GM12864 (cell line): ENCODE measurements at regions not wholly inside any gene's neighbourhood (a gene's known extent, or its start where the extent isn't known, plus 50 kb on each side); places are given as distances from the start of the nearest gene placed in this dataset.
"Not testable (repeated sequence)": the region's sequence is repeated elsewhere in the genome, so short reads cannot be mapped to it uniquely, and the experiment has no call there.

ENCODE experiments used
- DNase-seq: peaks from one replicate; pipeline ENCODE4 v3.0.0-alpha.2; 2011; ENCODE audit warnings: low read depth
- H3K4me3 ChIP-seq: 2 replicates; pipeline ENCODE4 v1.5.1; 2011; ENCODE audit warnings: mild to moderate bottlenecking, low read depth, low read length, control low read depth
- CTCF ChIP-seq: IDR thresholded peaks from 2 replicates; pipeline ENCODE4 v1.5.1; 2011; ENCODE audit warnings: low read depth, mild to moderate bottlenecking, moderate library complexity, low read length, control low read depth, inconsistent platforms; ENCODE audit errors: missing control alignments

GRCh38 chr13:111663953-111664421, 343.5 kb downstream of the TEX29 start:
- no peak for TF ChIP-seq CTCF

GRCh38 chr13:111664696-111665095, 344.3 kb downstream of the TEX29 start:
- DNase-seq = no peak

More at GRCh38 chr13:111663953-111664421, 343.5 kb downstream of the TEX29 start:
- no peak overlapping the region for H3K4me3 ChIP-seq
- no peak for DNase-seq

GRCh38 chr13:111665691-111666095, 345.3 kb downstream of the TEX29 start:
- TF ChIP-seq CTCF = no peak
- DNase-seq = no peak
- no peak overlapping the region for H3K4me3 ChIP-seq

More at GRCh38 chr13:111664696-111665095, 344.3 kb downstream of the TEX29 start:
- TF ChIP-seq CTCF = no peak
- H3K4me3 ChIP-seq = no peak overlapping the region

- TF ChIP-seq CTCF = no peak
- no peak overlapping the region for H3K4me3 ChIP-seq
- no peak for DNase-seq
These were observed 345.8 kb downstream of the TEX29 start for GRCh38 chr13:111666164-111666776.

- H3K4me3 ChIP-seq = no peak overlapping the region
- TF ChIP-seq CTCF = no peak
- no peak for DNase-seq
These were observed 347.3 kb downstream of the TEX29 start for GRCh38 chr13:111667757-111668156.

GRCh38 chr13:111668451-111668850, 348.0 kb downstream of the TEX29 start:
- no peak for TF ChIP-seq CTCF
- no peak for DNase-seq
- no peak overlapping the region for H3K4me3 ChIP-seq

- DNase-seq, H3K4me3 ChIP-seq: not testable (repeated sequence)
These were observed 351.8 kb downstream of the TEX29 start for GRCh38 chr13:111672198-111672597.

- not testable (repeated sequence) for DNase-seq, H3K4me3 ChIP-seq
These were observed 357.9 kb downstream of the TEX29 start for GRCh38 chr13:111678120-111678882.

- not testable (repeated sequence) for DNase-seq, H3K4me3 ChIP-seq
These were observed 359.2 kb downstream of the TEX29 start for GRCh38 chr13:111679645-111680044.

GRCh38 chr13:111680100-111680499, 359.7 kb downstream of the TEX29 start:
- DNase-seq, H3K4me3 ChIP-seq: not testable (repeated sequence)

GRCh38 chr13:111692028-111692427, 371.6 kb downstream of the TEX29 start:
- not testable (repeated sequence) for DNase-seq, H3K4me3 ChIP-seq
